ENCODE measurements at regions not wholly inside any gene's neighbourhood (a gene's known extent, or its start where the extent isn't known, plus 50 kb on each side); places are given as distances from the start of the nearest gene placed in this dataset.

GRCh38 chr16:64419832-64420231 is 702.0 kb downstream of the CDH11 start:
- no peak for DNase-seq (ENCODE audit: low spot score)
- FAIRE-seq = no peak

- DNase-seq (ENCODE audit: low spot score) (peak; percentile 33), FAIRE-seq (no peak)
Measured at GRCh38 chr16:64417711-64418227, 704.1 kb downstream of the CDH11 start.

GRCh38 chr16:64416216-64417005 is 705.5 kb downstream of the CDH11 start:
- FAIRE-seq = peak; percentile 7
- peak; percentile 35 for DNase-seq (ENCODE audit: low spot score)

GRCh38 chr16:64412578-64413280 is 709.1 kb downstream of the CDH11 start:
- DNase-seq (ENCODE audit: low spot score) (peak; percentile 34), FAIRE-seq (peak; percentile 65)

- DNase-seq (ENCODE audit: low spot score) (no peak), FAIRE-seq (no peak)
Measured at GRCh38 chr16:64410306-64410705, 711.6 kb downstream of the CDH11 start.

- FAIRE-seq (no peak), DNase-seq (ENCODE audit: low spot score) (no peak)
Measured at GRCh38 chr16:64409783-64410210, 712.1 kb downstream of the CDH11 start.

- DNase-seq (ENCODE audit: low spot score) (no peak), FAIRE-seq (no peak)
Measured at GRCh38 chr16:64408699-64409098, 713.2 kb downstream of the CDH11 start.

- FAIRE-seq = no peak
- DNase-seq (ENCODE audit: low spot score) = no peak
Measured at GRCh38 chr16:64406770-64407181, 715.1 kb downstream of the CDH11 start.

GRCh38 chr16:64403352-64403751 is 718.5 kb downstream of the CDH11 start:
- DNase-seq (ENCODE audit: low spot score) (no peak), FAIRE-seq (no peak)

- FAIRE-seq = no peak
Measured at GRCh38 chr16:64398793-64399192, 723.1 kb downstream of the CDH11 start.

GRCh38 chr16:64397945-64398508 is 723.8 kb downstream of the CDH11 start:
- no peak for DNase-seq (ENCODE audit: low spot score)

More at GRCh38 chr16:64398793-64399192, 723.1 kb downstream of the CDH11 start:
- no peak for DNase-seq (ENCODE audit: low spot score)

GRCh38 chr16:64397042-64397441 is 724.8 kb downstream of the CDH11 start:
- DNase-seq (ENCODE audit: low spot score) (peak; percentile 36), FAIRE-seq (peak; percentile 83)

More at GRCh38 chr16:64397945-64398508, 723.8 kb downstream of the CDH11 start:
- no peak for FAIRE-seq

GRCh38 chr16:64394061-64394460 is 727.8 kb downstream of the CDH11 start:
- DNase-seq (ENCODE audit: low spot score) (no peak), FAIRE-seq (no peak)

- DNase-seq (ENCODE audit: low spot score) (no peak), FAIRE-seq (peak; percentile 10)
Measured at GRCh38 chr16:64392456-64392855, 729.4 kb downstream of the CDH11 start.

- FAIRE-seq (peak; percentile 95), DNase-seq (ENCODE audit: low spot score) (peak; percentile 77)
Measured at GRCh38 chr16:64391063-64391600, 730.7 kb downstream of the CDH11 start.

- no peak for FAIRE-seq
- DNase-seq (ENCODE audit: low spot score) = no peak
Measured at GRCh38 chr16:64390102-64390501, 731.8 kb downstream of the CDH11 start.

- FAIRE-seq = no peak
- DNase-seq (ENCODE audit: low spot score) = no peak
Measured at GRCh38 chr16:64384636-64385035, 737.2 kb downstream of the CDH11 start.

- FAIRE-seq = no peak
- DNase-seq (ENCODE audit: low spot score) = no peak
Measured at GRCh38 chr16:64381979-64382378, 739.9 kb downstream of the CDH11 start.

GRCh38 chr16:64380751-64381150 is 741.1 kb downstream of the CDH11 start:
- no peak for DNase-seq (ENCODE audit: low spot score)
- FAIRE-seq = no peak

- FAIRE-seq = no peak
Measured at GRCh38 chr16:64375391-64375980, 746.4 kb downstream of the CDH11 start.

GRCh38 chr16:64370112-64370511 is 751.8 kb downstream of the CDH11 start:
- DNase-seq (ENCODE audit: low spot score) (no peak), FAIRE-seq (no peak)

More at GRCh38 chr16:64375391-64375980, 746.4 kb downstream of the CDH11 start:
- DNase-seq (ENCODE audit: low spot score) = no peak
